Astrocyte (in vitro differentiated cells and primary cell): ENCODE measurements at regions not wholly inside any gene's neighbourhood (a gene's known extent, or its start where the extent isn't known, plus 50 kb on each side); places are given as distances from the start of the nearest gene placed in this dataset.
A peak's percentile ranks its signal among the peaks of the same experiment; 100 is the strongest.

Experiments used
- DNase-seq: peaks from one replicate; pipeline ENCODE4 v3.0.0-alpha.2; 2010; ENCODE audit warnings: low read depth
- FAIRE-seq: peaks from 2 replicates; lab custom pipeline; 2011; peaks lifted over from hg19 to GRCh38; lab: Jason Lieb, UNC
- H2AFZ ChIP-seq: 2 replicates; pipeline ENCODE4 v1.6.0; 2012; ENCODE audit warnings: low read depth, low read length, inconsistent platforms
- H3K27ac ChIP-seq: 2 replicates; pipeline ENCODE4 v1.5.1; 2011; ENCODE audit warnings: low read depth, low read length, inconsistent platforms
- H3K27me3 ChIP-seq: 2 replicates; pipeline ENCODE4 v1.6.0; 2011; ENCODE audit warnings: low read length, inconsistent platforms; ENCODE audit not compliant: insufficient read depth
- H3K36me3 ChIP-seq: 2 replicates; pipeline ENCODE4 v1.5.1; 2011; ENCODE audit warnings: low read length, inconsistent platforms; ENCODE audit not compliant: insufficient read depth
- H3K4me1 ChIP-seq: 2 replicates; pipeline ENCODE4 v1.5.1; 2011; ENCODE audit warnings: low read length, inconsistent platforms; ENCODE audit not compliant: insufficient read depth
- H3K4me2 ChIP-seq: 2 replicates; pipeline ENCODE4 v1.6.0; 2012; ENCODE audit warnings: low read length, inconsistent platforms
- H3K4me3 ChIP-seq: 2 replicates; pipeline ENCODE4 v1.5.1; 2011; ENCODE audit warnings: low read depth, mild to moderate bottlenecking, low read length, inconsistent platforms; ENCODE audit not compliant: insufficient read depth
- H3K79me2 ChIP-seq: 2 replicates; pipeline ENCODE4 v1.6.0; 2012; ENCODE audit warnings: mild to moderate bottlenecking, low read length, inconsistent platforms; ENCODE audit not compliant: insufficient read depth
- H3K9ac ChIP-seq: 2 replicates; pipeline ENCODE4 v1.6.0; 2012; ENCODE audit warnings: mild to moderate bottlenecking, low read length, inconsistent platforms
- H3K9me3 ChIP-seq: 2 replicates; pipeline ENCODE4 v1.5.1; 2012; ENCODE audit warnings: low read depth, mild to moderate bottlenecking, low read length, inconsistent platforms; ENCODE audit not compliant: insufficient read depth
- H4K20me1 ChIP-seq: 2 replicates; pipeline ENCODE4 v1.6.0; 2012; ENCODE audit warnings: low read length, inconsistent platforms; ENCODE audit not compliant: insufficient read depth
- H3K27ac Mint-ChIP-seq: one replicate; pipeline ENCODE4 v1.8.0; 2021; ENCODE audit warnings: mild to moderate bottlenecking, mixed read lengths; ENCODE audit not compliant: unreplicated experiment
- H3K27me3 Mint-ChIP-seq: one replicate; pipeline ENCODE4 v1.8.0; 2021; ENCODE audit warnings: low read depth, mixed read lengths; ENCODE audit not compliant: unreplicated experiment
- H3K36me3 Mint-ChIP-seq: one replicate; pipeline ENCODE4 v1.8.0; 2021; ENCODE audit warnings: low read depth, mixed read lengths; ENCODE audit not compliant: unreplicated experiment
- H3K4me1 Mint-ChIP-seq: one replicate; pipeline ENCODE4 v1.8.0; 2021; ENCODE audit warnings: low read depth, mixed read lengths; ENCODE audit not compliant: unreplicated experiment
- H3K4me3 Mint-ChIP-seq: one replicate; pipeline ENCODE4 v1.8.0; 2021; ENCODE audit warnings: mild to moderate bottlenecking, moderate library complexity, mixed read lengths; ENCODE audit not compliant: unreplicated experiment
- H3K9me3 Mint-ChIP-seq: one replicate; pipeline ENCODE4 v1.8.0; 2021; ENCODE audit warnings: mild to moderate bottlenecking, mixed read lengths; ENCODE audit not compliant: unreplicated experiment
- CTCF ChIP-seq: IDR thresholded peaks from 2 replicates; pipeline ENCODE4 v1.5.1; 2011; ENCODE audit warnings: low read depth, mild to moderate bottlenecking, inconsistent platforms, low read length, moderate library complexity; ENCODE audit not compliant: insufficient read depth
- EZH2 ChIP-seq: IDR thresholded peaks from 2 replicates; pipeline ENCODE4 v1.6.1; 2012; ENCODE audit warnings: mild to moderate bottlenecking, low read length, inconsistent platforms; ENCODE audit not compliant: insufficient read depth

- peaks cover 16% of the 10 kb centered on the region for H3K36me3 Mint-ChIP-seq
Observed at GRCh38 chr16:27665881-27666280, 115.9 kb downstream of the KATNIP start.

GRCh38 chr16:27670071-27670810, 120.3 kb downstream of the KATNIP start:
- H3K36me3 ChIP-seq: no peaks in the 10 kb centered on the region
- H3K4me2 ChIP-seq: no peak overlapping the region
- no peak overlapping the region for H3K27ac Mint-ChIP-seq
- H3K4me3 ChIP-seq: no peak overlapping the region
- H3K79me2 ChIP-seq: no peaks in the 10 kb centered on the region
- FAIRE-seq: no peak
- H3K27ac ChIP-seq: no peak overlapping the region
- no peaks in the 10 kb centered on the region for H3K9me3 ChIP-seq
- H3K4me1 ChIP-seq: no peaks in the 10 kb centered on the region
- DNase-seq: no peak
- no peaks in the 10 kb centered on the region for H3K27me3 ChIP-seq
- H3K27me3 Mint-ChIP-seq: no peaks in the 10 kb centered on the region
- no peaks in the 10 kb centered on the region for H3K4me1 Mint-ChIP-seq
- no peak for TF ChIP-seq CTCF
- no peak for TF ChIP-seq EZH2
- H3K36me3 Mint-ChIP-seq: peaks cover 30% of the 10 kb centered on the region
- no peak overlapping the region for H3K4me3 Mint-ChIP-seq
- no peak overlapping the region for H2AFZ ChIP-seq
- H4K20me1 ChIP-seq: no peaks in the 10 kb centered on the region
- H3K9me3 Mint-ChIP-seq: no peaks in the 10 kb centered on the region
- no peak overlapping the region for H3K9ac ChIP-seq

More at GRCh38 chr16:27665881-27666280, 115.9 kb downstream of the KATNIP start:
- H3K4me3 Mint-ChIP-seq: no peak overlapping the region
- Histone ChIP-seq H3K4me2 (no peak overlapping the region), H4K20me1 (no peaks in the 10 kb centered on the region), H2AFZ (no peak overlapping the region), H3K9ac (no peak overlapping the region), H3K79me2 (no peaks in the 10 kb centered on the region), H3K27me3 (no peaks in the 10 kb centered on the region), H3K4me3 (no peak overlapping the region), H3K4me1 (no peaks in the 10 kb centered on the region), H3K9me3 (no peaks in the 10 kb centered on the region), H3K27ac (no peak overlapping the region), H3K36me3 (no peaks in the 10 kb centered on the region)
- DNase-seq: peak; percentile 26
- no peaks in the 10 kb centered on the region for H3K27me3 Mint-ChIP-seq
- FAIRE-seq: no peak
- TF ChIP-seq CTCF: no peak
- no peak for TF ChIP-seq EZH2
- no peaks in the 10 kb centered on the region for H3K9me3 Mint-ChIP-seq
- H3K4me1 Mint-ChIP-seq: no peaks in the 10 kb centered on the region
- H3K27ac Mint-ChIP-seq: no peak overlapping the region

- no peak overlapping the region for H3K4me3 ChIP-seq
- FAIRE-seq: no peak
- Mint-ChIP-seq H3K27me3 (no peaks in the 10 kb centered on the region), H3K36me3 (peaks cover 35% of the 10 kb centered on the region), H3K4me3 (no peak overlapping the region), H3K9me3 (peaks cover 2% of the 10 kb centered on the region), H3K4me1 (peaks cover under 1% of the 10 kb centered on the region), H3K27ac (no peak overlapping the region)
- H3K4me2 ChIP-seq: no peak overlapping the region
- no peaks in the 10 kb centered on the region for H4K20me1 ChIP-seq
- H3K27ac ChIP-seq: no peak overlapping the region
- no peaks in the 10 kb centered on the region for H3K27me3 ChIP-seq
- no peak for DNase-seq
- peaks cover 3% of the 10 kb centered on the region for H3K4me1 ChIP-seq
- no peak overlapping the region for H3K9ac ChIP-seq
- no peaks in the 10 kb centered on the region for H3K36me3 ChIP-seq
- TF ChIP-seq CTCF (no peak), EZH2 (no peak)
- H2AFZ ChIP-seq: no peak overlapping the region
- no peaks in the 10 kb centered on the region for H3K79me2 ChIP-seq
- no peaks in the 10 kb centered on the region for H3K9me3 ChIP-seq
Observed at GRCh38 chr16:27671410-27671809, 121.5 kb downstream of the KATNIP start.
